LNCaP clone FGC (cell line): ENCODE measurements at regions not wholly inside any gene's neighbourhood (a gene's known extent, or its start where the extent isn't known, plus 50 kb on each side); places are given as distances from the start of the nearest gene placed in this dataset.

Experiments used
- DNase-seq: peaks from one replicate; pipeline ENCODE4 v3.0.0-alpha.2; 2011; ENCODE audit warnings: low read depth
- H3K4me3 ChIP-seq: 2 replicates; pipeline ENCODE4 v1.5.1; 2011; ENCODE audit warnings: mild to moderate bottlenecking, low read depth, low read length, control low read depth
- TF ChIP-seq, protein P1 (sequence below): IDR thresholded peaks from 2 replicates; pipeline ENCODE4 v1.5.1; 2012; ENCODE audit warnings: mild to moderate bottlenecking; ENCODE audit not compliant: control insufficient read depth, insufficient read depth; ENCODE audit errors: extremely low read depth

DNA sequence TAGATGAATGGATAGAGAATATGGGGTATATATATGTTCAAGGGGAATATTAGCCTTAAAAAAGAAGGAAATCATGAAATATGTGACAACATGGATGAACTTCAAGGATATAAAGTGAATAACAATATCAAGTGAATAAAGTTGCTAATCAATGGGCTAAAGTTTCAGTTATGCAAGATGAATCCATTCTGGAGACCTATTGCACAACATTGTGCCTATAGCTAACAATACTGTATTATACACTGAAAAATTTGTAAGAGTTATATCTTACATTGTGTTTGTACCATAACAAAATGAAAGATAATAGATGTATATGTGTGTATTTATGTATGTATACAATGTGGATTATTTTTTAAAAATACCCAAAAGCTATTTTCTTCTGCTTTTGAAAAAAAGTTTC is 96.3 kb upstream of the DPYD start:
- H3K4me3 ChIP-seq, result no peak overlapping the region
- no peak for DNase-seq
- TF ChIP-seq, protein P1, sequence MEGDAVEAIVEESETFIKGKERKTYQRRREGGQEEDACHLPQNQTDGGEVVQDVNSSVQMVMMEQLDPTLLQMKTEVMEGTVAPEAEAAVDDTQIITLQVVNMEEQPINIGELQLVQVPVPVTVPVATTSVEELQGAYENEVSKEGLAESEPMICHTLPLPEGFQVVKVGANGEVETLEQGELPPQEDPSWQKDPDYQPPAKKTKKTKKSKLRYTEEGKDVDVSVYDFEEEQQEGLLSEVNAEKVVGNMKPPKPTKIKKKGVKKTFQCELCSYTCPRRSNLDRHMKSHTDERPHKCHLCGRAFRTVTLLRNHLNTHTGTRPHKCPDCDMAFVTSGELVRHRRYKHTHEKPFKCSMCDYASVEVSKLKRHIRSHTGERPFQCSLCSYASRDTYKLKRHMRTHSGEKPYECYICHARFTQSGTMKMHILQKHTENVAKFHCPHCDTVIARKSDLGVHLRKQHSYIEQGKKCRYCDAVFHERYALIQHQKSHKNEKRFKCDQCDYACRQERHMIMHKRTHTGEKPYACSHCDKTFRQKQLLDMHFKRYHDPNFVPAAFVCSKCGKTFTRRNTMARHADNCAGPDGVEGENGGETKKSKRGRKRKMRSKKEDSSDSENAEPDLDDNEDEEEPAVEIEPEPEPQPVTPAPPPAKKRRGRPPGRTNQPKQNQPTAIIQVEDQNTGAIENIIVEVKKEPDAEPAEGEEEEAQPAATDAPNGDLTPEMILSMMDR, result no peak

DNA sequence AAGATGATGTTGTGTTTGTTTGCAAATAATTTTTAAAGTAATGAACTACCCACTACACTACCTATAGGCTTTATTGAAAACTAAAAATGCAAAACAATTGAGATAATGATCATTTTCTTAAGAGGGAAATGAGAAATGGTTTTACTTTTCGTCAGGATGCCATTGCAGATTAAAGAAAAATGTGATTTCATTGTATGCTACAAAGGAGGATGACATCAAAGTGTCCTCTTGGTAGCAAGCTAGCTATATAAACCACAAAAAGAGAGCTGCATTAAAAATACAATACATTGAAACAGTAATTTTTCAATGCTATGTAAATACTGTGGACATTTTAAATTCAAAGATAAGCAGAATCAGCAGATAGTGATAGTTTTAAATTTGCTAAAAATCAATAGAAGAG is 87.5 kb upstream of the DPYD start:
- no peak for DNase-seq
- TF ChIP-seq, protein P1, result no peak
- H3K4me3 ChIP-seq, result no peak overlapping the region

DNA sequence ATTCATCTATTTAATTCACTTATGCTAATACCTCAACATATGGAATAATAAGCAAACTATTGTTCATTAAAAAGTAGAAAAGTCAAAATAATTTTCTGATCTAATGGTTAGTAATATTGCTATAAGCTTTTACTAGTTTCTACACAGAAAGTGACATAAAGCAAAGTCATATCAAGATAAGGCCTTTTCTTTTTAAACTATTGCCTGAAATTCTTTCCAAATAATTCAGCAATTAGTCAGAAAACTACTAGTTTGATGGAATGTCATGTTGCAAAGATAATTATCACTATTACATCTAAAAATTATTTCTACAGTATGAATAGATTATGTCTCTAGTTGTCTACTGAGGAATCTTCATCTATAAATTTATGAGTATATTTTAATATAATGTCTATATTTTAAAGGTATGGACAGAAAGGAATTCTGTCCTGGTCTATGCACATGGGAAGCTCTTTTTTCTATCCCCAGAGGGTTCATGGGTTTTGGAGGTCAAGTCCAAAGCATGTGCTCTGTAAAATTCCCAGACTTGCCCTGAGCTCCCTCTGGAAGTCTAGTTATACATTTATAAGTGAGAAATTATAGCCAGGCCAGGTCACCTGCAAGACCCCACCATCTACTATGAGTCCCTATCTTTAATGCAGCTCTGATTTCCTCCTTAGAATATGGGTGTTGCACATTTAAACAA is 84.6 kb upstream of the DPYD start:
- TF ChIP-seq, protein P1, result no peak
- DNase-seq, result no peak
- no peak overlapping the region for H3K4me3 ChIP-seq

- no peak overlapping the region for H3K4me3 ChIP-seq
- TF ChIP-seq, protein P1, result no peak
- no peak for DNase-seq
These were observed 82.6 kb upstream of the DPYD start for GRCh38 chr1:98003442-98003841.

- TF ChIP-seq, protein P1, result no peak
- no peak overlapping the region for H3K4me3 ChIP-seq
- DNase-seq, result no peak
These were observed 81.5 kb upstream of the DPYD start for GRCh38 chr1:98002288-98002687.

DNA sequence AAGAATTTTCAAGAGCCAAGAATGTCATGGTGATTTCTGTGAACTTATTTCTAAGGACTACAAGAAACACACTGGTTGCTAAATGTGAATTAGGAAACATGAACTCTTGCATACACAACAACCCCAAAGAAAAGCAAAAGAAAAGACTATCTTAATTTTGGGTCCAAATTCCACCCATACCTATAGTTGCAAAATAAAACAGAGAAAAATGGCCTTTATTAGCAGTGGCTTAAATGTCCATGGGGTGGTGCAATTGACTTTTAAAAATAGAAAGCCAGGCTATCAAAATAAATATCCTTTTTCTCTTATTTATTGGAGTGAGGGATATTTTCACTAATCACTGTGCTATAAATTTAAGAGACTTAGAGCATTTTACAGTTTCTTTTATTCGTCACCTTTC is 80.9 kb upstream of the DPYD start:
- no peak overlapping the region for H3K4me3 ChIP-seq
- DNase-seq, result no peak
- TF ChIP-seq, protein P1, result peak; percentile 37; the same call in 1 of the 2 replicates

DNA sequence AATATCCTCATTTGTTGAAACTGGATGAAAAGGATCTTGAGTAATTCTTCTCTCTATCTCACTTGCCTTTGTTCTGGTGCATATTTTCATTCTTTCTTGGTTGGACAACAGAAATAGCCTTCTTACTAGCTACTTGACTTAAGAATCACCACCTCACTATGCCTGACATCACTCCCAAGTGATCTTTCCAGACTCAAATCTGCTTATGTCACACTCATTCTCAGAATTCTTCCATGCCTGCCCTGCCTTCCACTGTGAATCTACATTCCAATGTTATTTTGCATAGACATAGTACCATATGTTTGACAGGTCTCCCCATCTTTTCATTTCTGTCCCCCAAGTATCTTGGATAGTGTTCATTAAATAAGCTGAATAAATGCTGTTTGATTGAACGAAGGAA is 78.5 kb upstream of the DPYD start:
- DNase-seq, result no peak
- H3K4me3 ChIP-seq, result no peak overlapping the region
- TF ChIP-seq, protein P1, result no peak
